ENCODE measurements at regions not wholly inside any gene's neighbourhood (a gene's known extent, or its start where the extent isn't known, plus 50 kb on each side); places are given as distances from the start of the nearest gene placed in this dataset.

- no peaks in the 10 kb centered on the region for H3K27me3 ChIP-seq (ENCODE audit: control insufficient read depth in 4 of 4, insufficient read depth in 4 of 4, low read length in 3 of 4)
- H3K4me1 ChIP-seq (ENCODE audit: control insufficient read depth in 4 of 4, insufficient read depth in 4 of 4, low read length in 3 of 4): no peaks in the 10 kb centered on the region
- no peaks in the 10 kb centered on the region for H3K9me3 ChIP-seq (ENCODE audit: control insufficient read depth in 4 of 4, low read length in 3 of 4)
- H3K36me3 ChIP-seq (ENCODE audit: control insufficient read depth in 4 of 4, insufficient read depth in 3 of 4, low read depth in 1 of 4, low read length in 3 of 4): no peaks in the 10 kb centered on the region
- WGBS: 50% methylated on average over 6 of the region's 6 CpGs
- no peak for DNase-seq (ENCODE audit: low spot score)
- no peak overlapping the region for H3K4me3 ChIP-seq (ENCODE audit: low read depth in 1 of 3, low read length in 3 of 3)
- H3K27ac ChIP-seq (ENCODE audit: low read depth in 1 of 2, low read length in 2 of 2): no peak overlapping the region
- H3K9ac ChIP-seq (ENCODE audit: low read depth in 1 of 2, low read length in 2 of 2): no peak overlapping the region
- TF ChIP-seq SP1 (IDR thresholded peaks at IDR 0.05) (no peak), RXRA (IDR thresholded peaks at IDR 0.05) (no peak), ZBTB33 (IDR thresholded peaks at IDR 0.05) (no peak), RAD21 (IDR thresholded peaks at IDR 0.05) (no peak), EGR1 (IDR thresholded peaks at IDR 0.05; ENCODE audit: low read depth in 2 of 2) (no peak), NR2F2 (IDR thresholded peaks at IDR 0.05) (no peak)
These were observed 295.9 kb upstream of the ADGRL4 start for GRCh38 chr1:79302380-79302930.

- Histone ChIP-seq H3K4me3 (ENCODE audit: low read depth in 1 of 3, low read length in 3 of 3) (no peak overlapping the region), H3K27me3 (ENCODE audit: control insufficient read depth in 4 of 4, insufficient read depth in 4 of 4, low read length in 3 of 4) (peaks cover 0 to 3% (median 0%) of the 10 kb centered on the region in 4 donors), H3K9me3 (ENCODE audit: control insufficient read depth in 4 of 4, low read length in 3 of 4) (no peaks in the 10 kb centered on the region), H3K27ac (ENCODE audit: low read depth in 1 of 2, low read length in 2 of 2) (no peak overlapping the region), H3K36me3 (ENCODE audit: control insufficient read depth in 4 of 4, insufficient read depth in 3 of 4, low read depth in 1 of 4, low read length in 3 of 4) (no peaks in the 10 kb centered on the region), H3K9ac (ENCODE audit: low read depth in 1 of 2, low read length in 2 of 2) (no peak overlapping the region), H3K4me1 (ENCODE audit: control insufficient read depth in 4 of 4, insufficient read depth in 4 of 4, low read length in 3 of 4) (no peaks in the 10 kb centered on the region)
- 78% methylated on average over 3 of the region's 3 CpGs for WGBS
- TF ChIP-seq SP1 (IDR thresholded peaks at IDR 0.05) (no peak), NR2F2 (IDR thresholded peaks at IDR 0.05) (no peak), FOXA1 (IDR thresholded peaks at IDR 0.05) (no peak), MAX (IDR thresholded peaks at IDR 0.05) (no peak), GABPA (IDR thresholded peaks at IDR 0.05 in 1 of 2, conservative IDR thresholded peaks at IDR 0.05 in 1 of 2) (no peak), RXRA (IDR thresholded peaks at IDR 0.05) (no peak), REST (IDR thresholded peaks at IDR 0.05) (no peak)
- no peak for DNase-seq (ENCODE audit: low spot score)
These were observed 289.4 kb upstream of the ADGRL4 start for GRCh38 chr1:79295967-79296366.

DNA sequence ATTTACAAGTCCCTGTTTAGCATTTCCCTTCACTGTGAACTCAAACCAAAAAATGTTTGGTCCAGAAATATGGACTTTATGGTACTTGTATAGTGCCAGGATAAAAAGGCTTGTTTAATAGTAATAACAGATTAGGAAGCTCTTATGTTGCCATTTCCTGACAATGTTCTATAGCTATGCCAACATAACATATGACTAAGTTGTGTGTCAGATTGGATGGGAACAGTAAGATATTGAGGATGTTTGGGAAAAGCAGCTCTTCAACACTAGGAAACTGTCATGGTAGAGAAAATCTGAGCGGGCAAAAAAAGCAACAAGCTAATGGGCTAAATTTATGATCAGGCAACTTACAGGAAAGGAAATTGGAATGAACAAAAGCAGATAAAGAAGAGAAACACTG is 287.1 kb upstream of the ADGRL4 start:
- no peak overlapping the region for H3K27ac ChIP-seq (ENCODE audit: low read depth in 1 of 2, low read length in 2 of 2)
- H3K27me3 ChIP-seq (ENCODE audit: control insufficient read depth in 4 of 4, insufficient read depth in 4 of 4, low read length in 3 of 4): peaks cover 0 to 3% (median 0%) of the 10 kb centered on the region in 4 donors
- no peaks in the 10 kb centered on the region for H3K36me3 ChIP-seq (ENCODE audit: control insufficient read depth in 4 of 4, insufficient read depth in 3 of 4, low read depth in 1 of 4, low read length in 3 of 4)
- no peak for DNase-seq (ENCODE audit: low spot score)
- H3K9ac ChIP-seq (ENCODE audit: low read depth in 1 of 2, low read length in 2 of 2): no peak overlapping the region
- no peaks in the 10 kb centered on the region for H3K9me3 ChIP-seq (ENCODE audit: control insufficient read depth in 4 of 4, low read length in 3 of 4)
- 72% methylated on average over 1 of the region's 1 CpG for WGBS
- H3K4me3 ChIP-seq (ENCODE audit: low read depth in 1 of 3, low read length in 3 of 3): no peak overlapping the region
- H3K4me1 ChIP-seq (ENCODE audit: control insufficient read depth in 4 of 4, insufficient read depth in 4 of 4, low read length in 3 of 4): no peaks in the 10 kb centered on the region
- TF ChIP-seq MAX (IDR thresholded peaks at IDR 0.05): no peak
- TF ChIP-seq, protein P1, sequence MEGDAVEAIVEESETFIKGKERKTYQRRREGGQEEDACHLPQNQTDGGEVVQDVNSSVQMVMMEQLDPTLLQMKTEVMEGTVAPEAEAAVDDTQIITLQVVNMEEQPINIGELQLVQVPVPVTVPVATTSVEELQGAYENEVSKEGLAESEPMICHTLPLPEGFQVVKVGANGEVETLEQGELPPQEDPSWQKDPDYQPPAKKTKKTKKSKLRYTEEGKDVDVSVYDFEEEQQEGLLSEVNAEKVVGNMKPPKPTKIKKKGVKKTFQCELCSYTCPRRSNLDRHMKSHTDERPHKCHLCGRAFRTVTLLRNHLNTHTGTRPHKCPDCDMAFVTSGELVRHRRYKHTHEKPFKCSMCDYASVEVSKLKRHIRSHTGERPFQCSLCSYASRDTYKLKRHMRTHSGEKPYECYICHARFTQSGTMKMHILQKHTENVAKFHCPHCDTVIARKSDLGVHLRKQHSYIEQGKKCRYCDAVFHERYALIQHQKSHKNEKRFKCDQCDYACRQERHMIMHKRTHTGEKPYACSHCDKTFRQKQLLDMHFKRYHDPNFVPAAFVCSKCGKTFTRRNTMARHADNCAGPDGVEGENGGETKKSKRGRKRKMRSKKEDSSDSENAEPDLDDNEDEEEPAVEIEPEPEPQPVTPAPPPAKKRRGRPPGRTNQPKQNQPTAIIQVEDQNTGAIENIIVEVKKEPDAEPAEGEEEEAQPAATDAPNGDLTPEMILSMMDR (IDR thresholded peaks at IDR 0.05; ENCODE audit: low read depth, low read length, missing input control): no peak
- no peak for TF ChIP-seq JUND (IDR thresholded peaks at IDR 0.05)
- TF ChIP-seq NR2F2 (IDR thresholded peaks at IDR 0.05): no peak
- TF ChIP-seq EGR1 (IDR thresholded peaks at IDR 0.05; ENCODE audit: low read depth in 2 of 2): no peak
- no peak for TF ChIP-seq HNF4G (IDR thresholded peaks at IDR 0.05)
- TF ChIP-seq RAD21 (IDR thresholded peaks at IDR 0.05): no peak
- no peak for TF ChIP-seq FOXA2 (IDR thresholded peaks at IDR 0.05)
- no peak for TF ChIP-seq RXRA (IDR thresholded peaks at IDR 0.05)
- no peak for TF ChIP-seq FOXA1 (IDR thresholded peaks at IDR 0.05)
- TF ChIP-seq ZBTB33 (IDR thresholded peaks at IDR 0.05): no peak
- TF ChIP-seq YY1 (IDR thresholded peaks at IDR 0.05): no peak
- no peak for TF ChIP-seq HNF4A (conservative IDR thresholded peaks at IDR 0.05)
- no peak for TF ChIP-seq TAF1 (conservative IDR thresholded peaks at IDR 0.05)
- TF ChIP-seq SP1 (IDR thresholded peaks at IDR 0.05): no peak

Data from liver (tissue), 8 donors.